ENCODE measurements at regions not wholly inside any gene's neighbourhood (a gene's known extent, or its start where the extent isn't known, plus 50 kb on each side); places are given as distances from the start of the nearest gene placed in this dataset.

DNA sequence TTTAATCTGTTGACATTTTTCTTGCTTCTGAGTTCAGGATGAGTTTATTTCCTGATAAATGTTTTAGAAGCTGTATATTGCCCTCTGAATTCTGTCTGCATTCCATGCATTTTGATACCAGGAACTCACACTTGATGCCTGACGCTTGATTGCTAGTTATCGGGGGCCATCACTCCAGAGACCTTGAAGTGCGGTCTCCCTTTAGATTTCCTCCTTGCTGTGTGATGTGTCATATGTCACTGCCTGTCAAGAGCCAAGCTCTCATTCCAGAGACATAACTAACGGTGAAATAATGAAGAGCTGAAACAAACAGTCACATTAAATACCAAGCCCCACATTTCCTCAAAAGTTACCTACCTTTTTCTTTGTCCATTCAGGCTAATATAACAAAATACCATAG lies 155.5 kb downstream of the TNFSF13B start:
- no peak for TF ChIP-seq EZH2 (IDR thresholded peaks at IDR 0.05; ENCODE audit: low read length)
- TF ChIP-seq, protein P1, sequence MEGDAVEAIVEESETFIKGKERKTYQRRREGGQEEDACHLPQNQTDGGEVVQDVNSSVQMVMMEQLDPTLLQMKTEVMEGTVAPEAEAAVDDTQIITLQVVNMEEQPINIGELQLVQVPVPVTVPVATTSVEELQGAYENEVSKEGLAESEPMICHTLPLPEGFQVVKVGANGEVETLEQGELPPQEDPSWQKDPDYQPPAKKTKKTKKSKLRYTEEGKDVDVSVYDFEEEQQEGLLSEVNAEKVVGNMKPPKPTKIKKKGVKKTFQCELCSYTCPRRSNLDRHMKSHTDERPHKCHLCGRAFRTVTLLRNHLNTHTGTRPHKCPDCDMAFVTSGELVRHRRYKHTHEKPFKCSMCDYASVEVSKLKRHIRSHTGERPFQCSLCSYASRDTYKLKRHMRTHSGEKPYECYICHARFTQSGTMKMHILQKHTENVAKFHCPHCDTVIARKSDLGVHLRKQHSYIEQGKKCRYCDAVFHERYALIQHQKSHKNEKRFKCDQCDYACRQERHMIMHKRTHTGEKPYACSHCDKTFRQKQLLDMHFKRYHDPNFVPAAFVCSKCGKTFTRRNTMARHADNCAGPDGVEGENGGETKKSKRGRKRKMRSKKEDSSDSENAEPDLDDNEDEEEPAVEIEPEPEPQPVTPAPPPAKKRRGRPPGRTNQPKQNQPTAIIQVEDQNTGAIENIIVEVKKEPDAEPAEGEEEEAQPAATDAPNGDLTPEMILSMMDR (optimal IDR thresholded peaks at IDR 0.05 in 1 of 3, IDR thresholded peaks at IDR 0.05 in 1 of 3, conservative IDR thresholded peaks at IDR 0.05 in 1 of 3; ENCODE audit: extremely low read depth in 1 of 3, insufficient read depth in 2 of 3, low read length in 3 of 3): no peak

Data from keratinocyte (primary cell).